Cardiac fibroblast (primary cell): ENCODE measurements at regions not wholly inside any gene's neighbourhood (a gene's known extent, or its start where the extent isn't known, plus 50 kb on each side); places are given as distances from the start of the nearest gene placed in this dataset.
A peak's percentile ranks its signal among the peaks of the same experiment; 100 is the strongest.

Experiments
- DNase-seq, 2 donors: peaks; one replicate each; pipeline versions ENCODE4 v3.0.0 to v3.0.0-alpha.2; 2010; ENCODE audit warnings: low read depth in 2 of 2
- H3K4me3 ChIP-seq, 2 donors: replicated peaks in 1 of 2; 1 replicate in 1 of 2; 2 replicates in 1 of 2; pipeline ENCODE4 v1.5.1; 2011; ENCODE audit warnings: low read depth in 2 of 2, low read length in 2 of 2, mild to moderate bottlenecking in 2 of 2, moderate library complexity in 1 of 2
- TF ChIP-seq, protein P1 (sequence below): IDR thresholded peaks from one replicate; pipeline ENCODE4 v1.5.1; 2011; ENCODE audit warnings: low read depth, mild to moderate bottlenecking, low read length, inconsistent platforms

DNA sequence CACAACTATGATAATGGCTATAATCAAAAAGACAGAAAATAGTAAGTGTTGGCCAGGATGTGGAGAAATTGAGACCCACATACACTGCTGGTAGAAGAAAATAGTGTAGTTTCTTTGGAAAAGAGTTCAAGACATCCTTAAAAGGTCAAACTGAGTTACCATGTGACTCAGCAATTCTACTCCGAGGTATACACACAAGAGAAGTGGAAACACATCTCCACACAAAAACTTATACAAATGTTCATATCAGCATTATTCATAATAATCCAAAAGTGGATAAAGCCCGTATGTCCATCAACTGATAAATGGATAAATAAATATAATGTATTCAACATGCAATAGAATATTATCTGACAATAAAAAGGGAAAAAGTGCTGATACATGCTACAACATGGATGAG lies 532.2 kb downstream of the NR2F1-AS1 start:
- TF ChIP-seq, protein P1, sequence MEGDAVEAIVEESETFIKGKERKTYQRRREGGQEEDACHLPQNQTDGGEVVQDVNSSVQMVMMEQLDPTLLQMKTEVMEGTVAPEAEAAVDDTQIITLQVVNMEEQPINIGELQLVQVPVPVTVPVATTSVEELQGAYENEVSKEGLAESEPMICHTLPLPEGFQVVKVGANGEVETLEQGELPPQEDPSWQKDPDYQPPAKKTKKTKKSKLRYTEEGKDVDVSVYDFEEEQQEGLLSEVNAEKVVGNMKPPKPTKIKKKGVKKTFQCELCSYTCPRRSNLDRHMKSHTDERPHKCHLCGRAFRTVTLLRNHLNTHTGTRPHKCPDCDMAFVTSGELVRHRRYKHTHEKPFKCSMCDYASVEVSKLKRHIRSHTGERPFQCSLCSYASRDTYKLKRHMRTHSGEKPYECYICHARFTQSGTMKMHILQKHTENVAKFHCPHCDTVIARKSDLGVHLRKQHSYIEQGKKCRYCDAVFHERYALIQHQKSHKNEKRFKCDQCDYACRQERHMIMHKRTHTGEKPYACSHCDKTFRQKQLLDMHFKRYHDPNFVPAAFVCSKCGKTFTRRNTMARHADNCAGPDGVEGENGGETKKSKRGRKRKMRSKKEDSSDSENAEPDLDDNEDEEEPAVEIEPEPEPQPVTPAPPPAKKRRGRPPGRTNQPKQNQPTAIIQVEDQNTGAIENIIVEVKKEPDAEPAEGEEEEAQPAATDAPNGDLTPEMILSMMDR: no peak
- H3K4me3 ChIP-seq: no peak overlapping the region
- no peak for DNase-seq

DNA sequence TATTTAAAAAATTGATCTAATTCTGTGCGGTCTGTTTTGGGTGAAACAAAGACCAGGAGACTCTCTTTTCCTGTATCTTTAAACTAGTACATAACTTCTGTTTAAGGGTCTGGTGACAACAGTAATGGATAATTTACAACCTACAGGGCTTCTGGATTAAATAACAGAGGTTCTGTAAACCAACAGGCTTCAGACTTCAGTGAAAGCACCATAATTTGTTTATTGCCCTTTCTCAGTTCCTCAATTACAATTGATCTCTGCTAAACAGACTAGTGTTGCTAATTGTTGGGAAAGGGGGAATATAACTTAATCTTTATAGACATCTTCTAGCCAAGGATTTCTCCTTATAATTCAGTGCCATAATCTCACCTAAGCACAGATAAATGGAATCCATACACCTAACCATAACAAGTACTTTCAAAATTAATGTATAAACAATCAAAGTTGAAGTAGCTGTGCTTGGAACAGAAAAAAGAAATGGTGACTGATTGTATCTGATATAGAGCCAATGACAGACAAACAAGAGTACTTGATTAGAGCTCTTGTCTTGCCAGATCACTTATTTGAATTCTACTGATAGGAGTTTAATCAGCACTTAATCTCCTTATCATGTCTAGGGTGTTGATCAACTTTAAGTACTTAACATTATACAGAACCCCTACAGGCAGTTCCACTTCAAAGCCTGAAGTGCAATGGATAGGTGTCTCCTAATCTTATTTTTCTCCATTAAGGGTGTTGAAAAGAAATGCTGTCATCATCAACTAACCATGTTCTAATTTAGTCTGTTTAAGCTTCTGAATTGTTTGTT lies 536.0 kb downstream of the NR2F1-AS1 start:
- TF ChIP-seq, protein P1: no peak
- no peak for DNase-seq

GRCh38 chr5:93039888-93040287 lies 541.1 kb downstream of the NR2F1-AS1 start:
- no peak for DNase-seq
- TF ChIP-seq, protein P1: no peak
- no peak overlapping the region for H3K4me3 ChIP-seq

More for the DNA sequence above, 536.0 kb downstream of the NR2F1-AS1 start:
- H3K4me3 ChIP-seq: no peak overlapping the region

DNA sequence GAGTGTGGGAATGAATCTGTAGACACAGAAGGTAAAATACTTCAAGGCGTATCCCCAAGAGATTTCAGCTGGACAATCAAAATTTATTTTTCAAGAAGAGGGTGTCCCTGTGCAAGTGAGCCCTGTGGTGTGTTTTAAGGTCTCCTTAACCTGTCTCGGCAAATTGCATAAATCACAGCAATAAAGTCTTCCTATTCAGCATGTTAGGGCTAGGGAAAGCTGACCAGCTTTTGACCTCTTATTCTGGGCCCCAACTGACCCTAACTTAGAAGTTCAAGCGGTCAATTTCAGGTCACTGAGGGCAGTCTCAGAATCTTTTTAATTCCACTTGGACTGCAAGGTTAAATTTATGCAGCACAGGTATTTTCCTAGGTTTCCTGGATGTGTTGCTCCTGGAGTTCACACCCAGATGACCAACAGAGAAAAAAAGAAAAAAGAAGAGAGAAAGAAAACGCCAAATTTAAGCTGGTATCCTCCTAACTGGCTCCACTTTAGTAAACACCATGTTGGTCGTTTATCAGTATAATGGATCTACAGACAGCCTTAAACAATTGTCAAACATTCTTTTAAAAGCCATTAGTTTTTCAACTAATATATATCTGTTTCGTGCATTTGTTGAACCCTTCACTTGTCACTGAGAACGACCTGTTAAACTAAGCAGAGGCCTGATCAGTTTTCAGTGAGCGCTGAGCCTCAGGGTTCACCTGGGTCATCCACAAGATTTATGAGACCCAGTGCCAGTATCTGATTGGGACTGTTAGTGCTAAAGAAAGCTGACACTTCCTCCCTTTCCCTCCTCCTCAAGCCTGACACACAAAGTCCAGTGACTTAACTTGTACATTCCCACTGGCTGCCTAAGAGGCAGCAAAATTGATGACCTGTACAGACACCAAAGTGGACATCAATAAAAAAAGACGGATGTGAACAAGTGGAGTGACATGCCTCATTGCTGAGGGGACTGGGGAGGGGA lies 546.1 kb downstream of the NR2F1-AS1 start:
- DNase-seq: no peak
- TF ChIP-seq, protein P1: no peak

DNA sequence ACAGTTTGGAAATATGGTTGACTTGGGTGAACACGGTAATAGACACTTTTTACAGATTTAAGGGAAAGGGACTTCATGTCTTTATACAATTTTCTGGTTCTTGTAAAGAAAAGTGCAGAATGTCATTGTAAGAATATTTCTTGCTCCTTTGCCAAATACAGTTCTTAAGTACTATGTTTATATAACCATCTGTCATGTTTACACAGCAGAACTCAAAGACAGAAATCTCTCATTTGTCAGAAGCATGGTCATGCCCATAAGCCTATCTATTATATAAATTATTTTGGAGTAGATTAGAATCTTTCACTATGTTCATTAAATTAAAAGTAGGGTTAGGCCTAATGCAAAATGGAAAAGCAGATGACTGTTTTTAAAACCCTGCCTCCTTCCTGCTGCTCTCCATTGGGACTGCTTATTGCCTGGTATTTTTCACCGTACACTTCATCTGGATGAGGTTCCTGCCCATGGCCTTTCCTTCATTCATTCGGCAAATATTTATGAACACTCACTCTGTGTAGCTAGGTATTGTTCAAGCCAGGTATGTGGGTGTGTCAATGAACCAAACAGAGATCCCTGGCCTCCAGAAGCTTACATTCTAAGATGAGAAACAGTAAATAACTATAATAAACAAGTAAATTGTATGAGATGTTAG lies 558.1 kb downstream of the NR2F1-AS1 start:
- TF ChIP-seq, protein P1: no peak
- DNase-seq: peak; percentile 6 to 18
- H3K4me3 ChIP-seq: no peak overlapping the region

More for the DNA sequence above, 546.1 kb downstream of the NR2F1-AS1 start:
- H3K4me3 ChIP-seq: no peak overlapping the region

- TF ChIP-seq, protein P1: no peak
- no peak for DNase-seq
- no peak overlapping the region for H3K4me3 ChIP-seq
Observed at GRCh38 chr5:93022211-93022610, 558.8 kb downstream of the NR2F1-AS1 start.
